Lower leg skin (tissue), 3 donors: ENCODE measurements at regions not wholly inside any gene's neighbourhood (a gene's known extent, or its start where the extent isn't known, plus 50 kb on each side); places are given as distances from the start of the nearest gene placed in this dataset.

Source experiments
- POLR2A ChIP-seq, 2 donors: fragments of 450-650 bp; IDR thresholded peaks; one replicate each; pipeline ENCODE4 v1.6.1; 2016 to 2017; ENCODE audit warnings: antibody characterized with exemption in 2 of 2, mild to moderate bottlenecking in 1 of 2, moderate library complexity in 1 of 2
- TF ChIP-seq, protein P1 (sequence below), 3 donors: fragments of 450-650 bp; IDR thresholded peaks; one replicate each; pipeline ENCODE4 v1.5.1; 2016; ENCODE audit warnings: antibody characterized with exemption in 3 of 3, mild to moderate bottlenecking in 3 of 3, moderate library complexity in 2 of 3

DNA sequence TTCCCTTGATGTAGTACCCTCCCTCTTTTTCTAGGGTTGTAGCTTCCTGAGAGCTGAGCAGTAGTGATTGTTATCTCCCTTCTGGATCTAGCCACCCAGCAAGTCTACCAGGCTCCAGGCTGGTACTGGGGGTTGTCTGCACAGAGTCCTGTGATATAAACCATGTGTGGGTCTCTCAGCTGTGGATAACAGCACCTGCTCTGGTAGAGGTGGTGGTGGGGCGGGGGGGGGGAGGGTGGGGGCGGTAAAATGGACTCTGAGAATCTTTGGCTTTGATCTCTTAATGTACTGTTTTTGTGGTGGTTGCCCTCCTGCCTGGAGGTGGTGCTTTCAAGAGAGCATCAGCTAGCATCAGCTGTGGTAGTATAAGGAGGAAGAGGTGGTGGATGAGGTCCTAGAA is 302.0 kb upstream of the CHRM2 start:
- TF ChIP-seq, protein P1, sequence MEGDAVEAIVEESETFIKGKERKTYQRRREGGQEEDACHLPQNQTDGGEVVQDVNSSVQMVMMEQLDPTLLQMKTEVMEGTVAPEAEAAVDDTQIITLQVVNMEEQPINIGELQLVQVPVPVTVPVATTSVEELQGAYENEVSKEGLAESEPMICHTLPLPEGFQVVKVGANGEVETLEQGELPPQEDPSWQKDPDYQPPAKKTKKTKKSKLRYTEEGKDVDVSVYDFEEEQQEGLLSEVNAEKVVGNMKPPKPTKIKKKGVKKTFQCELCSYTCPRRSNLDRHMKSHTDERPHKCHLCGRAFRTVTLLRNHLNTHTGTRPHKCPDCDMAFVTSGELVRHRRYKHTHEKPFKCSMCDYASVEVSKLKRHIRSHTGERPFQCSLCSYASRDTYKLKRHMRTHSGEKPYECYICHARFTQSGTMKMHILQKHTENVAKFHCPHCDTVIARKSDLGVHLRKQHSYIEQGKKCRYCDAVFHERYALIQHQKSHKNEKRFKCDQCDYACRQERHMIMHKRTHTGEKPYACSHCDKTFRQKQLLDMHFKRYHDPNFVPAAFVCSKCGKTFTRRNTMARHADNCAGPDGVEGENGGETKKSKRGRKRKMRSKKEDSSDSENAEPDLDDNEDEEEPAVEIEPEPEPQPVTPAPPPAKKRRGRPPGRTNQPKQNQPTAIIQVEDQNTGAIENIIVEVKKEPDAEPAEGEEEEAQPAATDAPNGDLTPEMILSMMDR (IDR thresholded peaks at IDR 0.05): no peak
- no peak for TF ChIP-seq POLR2A (IDR thresholded peaks at IDR 0.05)
